ENCODE measurements at regions not wholly inside any gene's neighbourhood (a gene's known extent, or its start where the extent isn't known, plus 50 kb on each side); places are given as distances from the start of the nearest gene placed in this dataset.

DNA sequence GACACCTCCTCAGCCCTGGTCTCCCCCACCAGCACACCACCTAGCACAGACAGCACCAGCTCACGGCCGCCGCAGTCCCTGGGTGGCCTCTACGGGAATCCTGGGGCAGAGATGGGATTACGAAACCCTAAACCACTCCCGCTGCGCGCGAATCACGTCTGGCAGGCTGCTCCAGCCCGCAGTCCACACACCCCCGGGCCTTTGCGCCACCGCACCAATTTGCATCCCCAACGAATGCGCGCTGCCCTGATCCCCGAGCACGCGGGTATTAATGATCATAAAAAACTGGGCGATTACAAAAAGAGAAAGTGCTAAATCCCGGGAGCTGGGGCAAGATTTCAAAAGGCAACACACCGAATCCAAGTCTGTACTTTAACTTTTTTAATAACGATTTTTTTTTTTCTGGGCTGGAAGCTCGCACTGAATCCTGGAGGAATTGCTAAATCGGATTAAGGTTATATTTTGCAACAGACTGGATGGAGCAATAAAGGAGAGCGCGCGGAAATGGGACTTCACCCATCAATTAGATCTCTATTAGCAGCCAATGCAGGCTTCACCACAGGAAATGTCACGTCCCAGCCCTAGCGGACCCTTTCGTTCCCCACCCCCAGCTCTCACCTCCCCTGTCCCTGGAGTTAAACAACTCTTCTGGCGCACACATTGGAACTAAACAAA lies 69.8 kb upstream of the TMEM33 start:
- no peak for DNase-seq (ENCODE audit: low read depth, low spot score)

DNA sequence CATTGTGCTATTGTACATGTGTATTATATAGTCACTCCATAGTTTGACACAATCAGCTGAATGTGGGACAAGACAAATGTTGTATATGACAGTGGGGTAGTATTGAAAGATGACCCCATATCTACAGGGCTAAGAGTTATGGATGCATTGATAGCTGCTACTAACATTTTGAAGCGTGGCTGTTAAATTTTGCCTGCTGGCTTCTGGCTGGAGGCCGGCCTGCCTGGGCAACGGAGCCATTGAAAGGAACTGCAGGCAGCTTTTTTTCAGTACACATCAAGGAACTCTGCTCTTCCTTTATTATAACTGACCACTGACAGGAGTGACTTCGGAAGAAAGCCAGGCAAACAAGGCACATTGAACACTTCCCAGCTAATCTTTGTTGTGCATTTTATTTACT lies 76.1 kb upstream of the TMEM33 start:
- DNase-seq (ENCODE audit: low read depth, low spot score) = no peak

DNA sequence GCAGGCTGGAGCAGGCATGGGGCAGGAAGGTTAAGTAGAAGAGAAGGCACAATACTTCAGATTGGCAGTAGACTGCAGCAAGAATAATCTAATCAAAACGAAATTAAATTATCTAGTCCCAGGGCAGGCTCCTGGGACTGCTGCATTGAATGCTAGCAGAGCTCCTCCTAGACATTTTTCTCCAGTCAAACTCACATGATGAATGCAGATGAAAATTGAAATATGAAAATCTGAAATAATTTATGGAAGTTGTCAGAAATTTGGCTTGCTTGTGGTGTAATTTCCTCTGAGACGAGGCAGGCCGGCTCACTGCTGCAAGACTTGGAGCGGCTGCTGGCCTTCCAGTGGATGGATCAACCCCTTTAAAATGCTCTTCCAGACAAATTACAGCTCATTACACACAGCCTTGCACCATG lies 78.0 kb upstream of the TMEM33 start:
- DNase-seq (ENCODE audit: low read depth, low spot score) = no peak

- DNase-seq (ENCODE audit: low read depth, low spot score) = no peak
Observed at GRCh38 chr4:41856797-41857196, 78.4 kb upstream of the TMEM33 start.

GRCh38 chr4:41853973-41854372 lies 81.3 kb upstream of the TMEM33 start:
- DNase-seq (ENCODE audit: low read depth, low spot score) = no peak

GRCh38 chr4:41852229-41852628 lies 83.0 kb upstream of the TMEM33 start:
- DNase-seq (ENCODE audit: low read depth, low spot score) = no peak

DNA sequence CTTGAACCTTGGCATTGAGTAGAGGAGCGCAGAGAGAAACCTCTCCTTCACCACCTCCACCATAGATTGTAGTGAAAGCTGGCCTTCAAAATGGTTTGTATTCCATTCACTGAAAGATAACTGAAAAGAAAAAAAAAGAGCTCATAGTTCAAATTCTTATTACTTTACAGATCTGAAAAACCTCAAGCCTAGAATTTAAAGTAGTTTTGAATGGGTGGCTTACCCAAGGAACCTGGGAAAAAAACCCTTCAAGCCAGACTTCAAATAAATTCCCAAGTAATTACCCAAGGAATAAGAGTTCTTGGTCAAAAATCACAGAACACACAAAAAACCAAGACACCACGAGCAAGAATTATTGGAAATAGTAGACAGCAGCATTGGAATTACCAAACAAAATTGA lies 83.6 kb upstream of the TMEM33 start:
- no peak for DNase-seq (ENCODE audit: low read depth, low spot score)

GRCh38 chr4:41844327-41844726 lies 90.9 kb upstream of the TMEM33 start:
- DNase-seq (ENCODE audit: low read depth, low spot score) = no peak

DNA sequence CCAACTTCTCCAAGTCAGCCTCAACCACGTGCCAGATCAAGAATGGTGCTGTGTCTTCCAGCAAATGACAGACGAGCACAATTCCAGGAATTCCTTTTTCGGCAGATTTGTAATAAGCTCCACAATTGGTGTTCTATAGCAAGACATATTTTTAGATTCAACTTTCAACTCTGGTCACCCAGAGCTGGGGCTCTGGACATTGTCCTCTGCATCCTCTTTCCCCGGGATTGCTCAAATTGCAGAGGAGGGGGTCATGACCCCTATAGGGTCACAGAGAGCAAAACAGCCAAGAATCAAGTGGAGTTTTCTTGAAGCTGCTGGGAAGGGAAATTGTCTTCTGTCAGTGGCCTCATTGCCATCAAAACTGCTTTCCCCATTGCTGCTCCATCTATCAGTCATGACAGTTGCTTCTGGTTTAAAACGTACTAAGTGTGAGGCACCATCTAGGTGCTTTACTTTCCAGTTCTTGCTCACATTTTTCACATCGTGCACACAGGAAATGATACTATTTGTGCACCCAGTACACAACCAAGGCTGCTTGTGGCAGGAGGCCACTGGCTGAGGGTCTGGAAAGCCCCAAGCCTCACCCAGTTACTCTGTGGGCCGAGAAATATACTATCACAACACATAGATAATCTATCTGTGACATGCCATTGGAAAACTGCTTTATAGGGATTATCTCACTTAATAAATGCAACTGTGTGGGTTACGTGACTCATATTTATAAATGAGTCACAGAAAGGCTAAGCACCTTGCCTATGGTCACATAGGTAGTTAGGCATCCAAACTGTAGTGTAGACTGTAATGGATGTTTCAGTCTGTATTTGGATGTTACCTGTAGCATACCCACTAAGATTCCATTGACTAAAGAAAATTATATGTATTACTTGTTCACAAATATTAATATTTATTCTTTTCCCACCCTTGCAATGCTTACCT lies 91.7 kb upstream of the PHOX2B start:
- no peak for DNase-seq (ENCODE audit: low read depth, low spot score)

GRCh38 chr4:41838590-41838989 lies 90.1 kb upstream of the PHOX2B start:
- no peak for DNase-seq (ENCODE audit: low read depth, low spot score)

- DNase-seq (ENCODE audit: low read depth, low spot score) = no peak
Observed at GRCh38 chr4:41835321-41835995, 86.9 kb upstream of the PHOX2B start.

DNA sequence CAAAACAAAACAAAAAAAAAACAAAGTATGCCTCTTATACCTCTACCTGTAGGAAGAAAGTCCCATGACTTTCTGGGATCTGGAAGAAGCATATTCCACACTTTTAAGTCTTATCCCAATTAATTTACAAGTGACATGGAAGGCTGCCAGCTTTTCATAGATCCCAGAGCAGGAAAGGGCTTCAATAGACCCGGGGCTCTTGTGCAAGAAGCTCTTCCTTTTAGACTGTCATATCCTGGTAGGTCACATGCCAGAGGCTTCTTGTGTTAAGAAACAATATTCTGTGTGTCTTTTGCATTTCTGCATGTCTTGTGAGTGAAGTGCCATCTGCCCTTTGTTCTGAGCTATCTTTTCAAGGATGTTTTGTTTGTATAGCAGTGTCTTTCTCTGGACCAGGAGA lies 84.4 kb upstream of the PHOX2B start:
- DNase-seq (ENCODE audit: low read depth, low spot score) = no peak

- DNase-seq (ENCODE audit: low read depth, low spot score) = no peak
Observed at GRCh38 chr4:41822325-41822724, 73.8 kb upstream of the PHOX2B start.

DNA sequence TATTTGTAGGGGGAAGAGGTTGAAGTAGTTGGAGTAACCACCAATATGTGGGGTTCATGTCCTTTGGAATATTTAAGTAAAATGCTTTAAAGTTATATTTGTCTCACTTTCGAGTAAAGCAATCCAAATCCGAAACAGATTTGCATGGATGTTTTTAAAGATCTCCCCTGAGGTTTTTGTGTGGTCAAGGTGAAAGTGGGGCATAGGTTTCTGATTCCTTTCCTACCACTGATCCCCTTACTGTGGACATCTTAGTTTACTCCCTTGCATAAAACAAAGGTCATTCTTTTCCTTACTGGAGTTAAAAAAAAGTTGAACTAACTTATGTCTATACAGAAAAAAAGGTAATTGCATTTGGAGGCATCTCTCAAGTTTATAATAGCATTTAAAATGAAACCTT lies 71.9 kb upstream of the PHOX2B start:
- no peak for DNase-seq (ENCODE audit: low read depth, low spot score)

- no peak for DNase-seq (ENCODE audit: low read depth, low spot score)
Observed at GRCh38 chr4:41819621-41820020, 71.1 kb upstream of the PHOX2B start.

GRCh38 chr4:41815473-41815872 lies 66.9 kb upstream of the PHOX2B start:
- no peak for DNase-seq (ENCODE audit: low read depth, low spot score)

DNA sequence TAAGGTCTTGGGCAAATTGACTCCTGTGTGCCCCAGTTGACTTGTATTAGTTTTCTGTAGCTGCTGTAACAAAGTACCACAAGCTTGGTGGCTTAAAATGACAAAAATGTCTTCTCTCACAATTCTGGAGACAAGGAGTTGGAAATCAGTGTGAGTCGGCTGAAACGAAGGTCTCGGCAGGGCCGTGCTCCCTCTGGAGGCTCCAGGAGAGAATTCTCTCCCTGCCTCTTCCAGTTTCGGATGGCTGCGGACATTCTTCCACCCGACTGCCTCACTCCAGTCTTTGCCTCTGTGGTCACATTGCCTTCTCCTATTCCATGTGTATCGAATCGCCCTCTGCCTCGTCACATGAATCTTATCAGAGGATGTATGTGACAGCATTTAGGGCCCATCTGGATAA lies 66.0 kb upstream of the PHOX2B start:
- peak; percentile 22 for DNase-seq (ENCODE audit: low read depth, low spot score)

GRCh38 chr4:41806807-41807206 lies 58.3 kb upstream of the PHOX2B start:
- no peak for DNase-seq (ENCODE audit: low read depth, low spot score)

GRCh38 chr4:41802590-41802989 lies 54.1 kb upstream of the PHOX2B start:
- no peak for DNase-seq (ENCODE audit: low read depth, low spot score)

DNA sequence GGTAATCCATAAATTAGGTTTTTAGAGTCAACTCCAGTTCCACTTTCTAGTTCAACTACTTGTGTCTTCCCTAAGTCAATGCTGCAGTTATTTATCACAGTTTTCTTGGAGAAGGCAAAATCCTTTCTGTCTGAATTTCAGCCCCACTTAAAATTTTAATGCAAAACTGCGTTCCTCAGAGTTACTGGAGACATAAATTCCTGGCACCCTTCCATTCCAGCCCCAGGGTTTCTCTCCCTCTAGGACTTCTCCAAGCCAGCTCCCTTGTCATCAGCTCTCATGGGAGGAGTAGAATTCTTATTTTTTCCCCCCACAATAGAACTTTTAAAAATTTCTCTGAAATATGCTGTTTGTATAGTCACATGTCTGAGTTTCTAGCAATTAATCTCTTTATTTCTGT lies 50.6 kb upstream of the PHOX2B start:
- no peak for DNase-seq (ENCODE audit: low read depth, low spot score)

All from astrocyte of the hippocampus (primary cell).